Mesothelial cell of epicardium (in vitro differentiated cells): ENCODE measurements at regions not wholly inside any gene's neighbourhood (a gene's known extent, or its start where the extent isn't known, plus 50 kb on each side); places are given as distances from the start of the nearest gene placed in this dataset.

Experiments
- DNase-seq, 2 experiments: peaks; one replicate each; pipeline ENCODE4 v3.0.0; 2021; ENCODE audit warnings: low spot score in 2 of 2; ENCODE audit not compliant: unreplicated experiment in 2 of 2
- H3K27ac Mint-ChIP-seq: 2 replicates; pipeline ENCODE4 v1.8.0; 2021; ENCODE audit warnings: mixed read lengths
- H3K27me3 Mint-ChIP-seq: 2 replicates; pipeline ENCODE4 v1.8.0; 2021; ENCODE audit warnings: low read depth, mixed read lengths
- H3K36me3 Mint-ChIP-seq: 2 replicates; pipeline ENCODE4 v1.8.0; 2021; ENCODE audit warnings: mixed read lengths
- H3K4me1 Mint-ChIP-seq: 2 replicates; pipeline ENCODE4 v1.8.0; 2021; ENCODE audit warnings: mixed read lengths
- H3K4me3 Mint-ChIP-seq: 2 replicates; pipeline ENCODE4 v1.8.0; 2021; ENCODE audit warnings: mild to moderate bottlenecking, moderate library complexity, mixed read lengths
- H3K9me3 Mint-ChIP-seq: 2 replicates; pipeline ENCODE4 v1.8.0; 2021; ENCODE audit warnings: mixed read lengths
- TF ChIP-seq, protein P1 (sequence below): fragments of 200-600 bp; sonication (generic); IDR thresholded peaks from one replicate; pipeline ENCODE4 v1.5.0; 2021; ENCODE audit warnings: antibody characterized with exemption; ENCODE audit not compliant: unreplicated experiment

DNA sequence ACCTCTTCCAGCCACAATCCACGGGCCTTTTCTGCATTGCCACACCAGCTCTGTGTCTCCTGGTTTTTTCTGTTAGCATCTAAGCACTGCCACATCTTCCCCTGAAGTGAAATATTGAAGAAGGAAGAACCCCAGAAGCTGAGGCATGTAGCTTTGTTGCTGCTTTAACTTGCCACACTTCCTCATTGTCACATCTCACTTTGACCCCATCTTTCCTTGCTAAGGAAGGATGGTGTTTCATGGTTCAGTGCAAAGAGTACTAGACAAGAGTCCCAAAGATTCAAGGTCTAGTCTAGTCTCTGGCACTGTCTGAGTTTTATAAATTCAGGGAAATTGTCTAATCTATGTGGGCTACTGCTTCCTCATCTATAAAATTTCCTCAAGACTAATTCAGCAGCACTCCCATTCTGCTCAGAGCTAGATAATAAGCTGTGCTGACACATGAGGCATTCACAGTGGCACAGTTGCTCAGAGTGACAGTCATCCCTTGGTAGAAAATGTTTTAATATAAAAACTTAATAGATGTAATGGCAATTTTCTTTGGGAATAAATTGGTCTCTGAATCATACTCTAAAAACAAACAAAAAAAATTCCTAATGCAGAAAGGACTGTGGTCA lies 483.0 kb upstream of the ID2 start:
- no peak for DNase-seq
- Mint-ChIP-seq H3K9me3 (peaks cover 6% of the 10 kb centered on the region), H3K4me3 (no peak overlapping the region), H3K27me3 (no peaks in the 10 kb centered on the region), H3K36me3 (no peaks in the 10 kb centered on the region), H3K4me1 (peaks cover under 1% of the 10 kb centered on the region), H3K27ac (no peak overlapping the region)
- TF ChIP-seq, protein P1, sequence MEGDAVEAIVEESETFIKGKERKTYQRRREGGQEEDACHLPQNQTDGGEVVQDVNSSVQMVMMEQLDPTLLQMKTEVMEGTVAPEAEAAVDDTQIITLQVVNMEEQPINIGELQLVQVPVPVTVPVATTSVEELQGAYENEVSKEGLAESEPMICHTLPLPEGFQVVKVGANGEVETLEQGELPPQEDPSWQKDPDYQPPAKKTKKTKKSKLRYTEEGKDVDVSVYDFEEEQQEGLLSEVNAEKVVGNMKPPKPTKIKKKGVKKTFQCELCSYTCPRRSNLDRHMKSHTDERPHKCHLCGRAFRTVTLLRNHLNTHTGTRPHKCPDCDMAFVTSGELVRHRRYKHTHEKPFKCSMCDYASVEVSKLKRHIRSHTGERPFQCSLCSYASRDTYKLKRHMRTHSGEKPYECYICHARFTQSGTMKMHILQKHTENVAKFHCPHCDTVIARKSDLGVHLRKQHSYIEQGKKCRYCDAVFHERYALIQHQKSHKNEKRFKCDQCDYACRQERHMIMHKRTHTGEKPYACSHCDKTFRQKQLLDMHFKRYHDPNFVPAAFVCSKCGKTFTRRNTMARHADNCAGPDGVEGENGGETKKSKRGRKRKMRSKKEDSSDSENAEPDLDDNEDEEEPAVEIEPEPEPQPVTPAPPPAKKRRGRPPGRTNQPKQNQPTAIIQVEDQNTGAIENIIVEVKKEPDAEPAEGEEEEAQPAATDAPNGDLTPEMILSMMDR: no peak

DNA sequence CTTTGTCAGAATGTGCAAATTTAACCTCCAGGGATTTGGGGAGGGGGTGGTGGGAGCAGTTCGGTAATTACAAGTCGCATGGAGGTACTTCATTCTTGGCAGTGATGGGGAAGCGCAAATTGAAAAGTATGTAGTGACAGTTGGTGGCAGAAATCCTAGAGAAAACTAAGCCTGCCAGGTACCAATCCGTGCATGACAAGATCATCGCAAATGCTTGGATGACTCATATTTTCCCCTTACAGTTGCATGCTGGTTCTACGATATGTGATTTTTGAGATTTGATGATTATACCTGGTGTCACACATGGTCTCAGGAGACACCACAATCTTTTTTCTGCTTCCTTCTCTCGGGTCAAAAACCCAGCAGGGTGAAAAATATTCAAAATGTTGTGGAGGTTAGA lies 479.7 kb upstream of the ID2 start:
- DNase-seq: no peak
- TF ChIP-seq, protein P1: no peak
- Mint-ChIP-seq H3K27me3 (no peaks in the 10 kb centered on the region), H3K36me3 (no peaks in the 10 kb centered on the region), H3K4me1 (no peaks in the 10 kb centered on the region), H3K27ac (no peak overlapping the region), H3K4me3 (no peak overlapping the region), H3K9me3 (peaks cover 11% of the 10 kb centered on the region)

DNA sequence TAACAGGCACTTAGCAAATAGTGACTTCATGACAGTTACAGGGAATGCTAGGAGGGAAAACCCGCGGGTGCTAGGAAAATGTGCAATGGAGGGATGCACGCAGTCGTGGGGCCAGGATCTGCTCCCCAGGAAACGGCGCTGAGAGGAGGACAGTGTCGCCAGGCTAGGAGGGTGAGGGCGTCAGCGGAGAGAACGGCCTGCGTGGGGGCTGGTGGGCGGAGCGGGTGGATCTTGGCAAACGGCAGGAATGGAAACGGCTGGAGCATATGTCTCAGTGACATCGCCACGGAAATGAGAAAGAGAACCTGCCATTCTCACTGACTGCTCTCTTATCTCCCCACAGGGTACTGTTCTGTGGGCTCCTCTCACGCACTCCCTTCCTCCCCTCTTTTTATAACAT lies 478.5 kb upstream of the ID2 start:
- Mint-ChIP-seq H3K27me3 (no peaks in the 10 kb centered on the region), H3K36me3 (peaks cover 5% of the 10 kb centered on the region), H3K4me3 (no peak overlapping the region), H3K9me3 (peaks cover 24% of the 10 kb centered on the region), H3K4me1 (no peaks in the 10 kb centered on the region), H3K27ac (no peak overlapping the region)
- no peak for DNase-seq
- TF ChIP-seq, protein P1: no peak

DNA sequence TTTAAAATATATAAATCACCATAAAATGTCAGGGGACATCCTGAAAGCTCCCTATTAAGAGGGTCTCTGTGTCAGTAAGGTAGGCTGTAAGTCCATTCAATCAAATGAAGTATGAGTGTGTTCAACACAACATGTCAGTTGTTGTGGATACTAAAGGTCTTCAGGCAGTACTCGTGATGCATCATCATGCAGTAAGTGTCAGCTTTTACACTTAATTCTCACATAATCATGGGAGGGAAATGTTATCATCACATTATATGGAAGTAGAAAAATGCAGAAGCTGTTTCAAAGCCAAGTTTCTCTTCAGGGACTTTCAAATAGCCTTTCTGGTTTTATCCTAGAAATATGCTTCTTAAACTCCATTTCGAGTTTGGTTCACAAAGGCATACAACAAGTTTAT lies 477.1 kb upstream of the ID2 start:
- Mint-ChIP-seq H3K9me3 (peaks cover 35% of the 10 kb centered on the region), H3K27me3 (no peaks in the 10 kb centered on the region), H3K27ac (no peak overlapping the region), H3K4me3 (no peak overlapping the region), H3K4me1 (no peaks in the 10 kb centered on the region), H3K36me3 (peaks cover 9% of the 10 kb centered on the region)
- TF ChIP-seq, protein P1: no peak
- DNase-seq: no peak

DNA sequence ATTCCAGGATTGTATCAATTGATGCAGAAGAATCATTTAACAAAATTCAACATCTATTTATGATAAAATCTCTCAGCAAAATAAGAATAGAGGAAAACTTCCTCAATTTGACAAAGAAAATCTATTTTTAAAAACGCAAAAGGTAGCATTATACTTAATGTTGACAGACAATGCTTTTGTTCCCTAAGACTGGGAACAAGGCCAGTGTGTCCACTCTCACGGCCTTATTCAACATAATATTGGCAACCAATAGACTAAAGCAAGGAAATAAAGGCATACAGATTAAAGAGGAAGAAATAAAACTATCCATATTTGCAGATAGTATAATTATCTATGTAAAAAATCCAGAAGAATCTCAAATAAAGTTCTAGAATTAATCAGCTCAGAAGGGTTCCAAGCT lies 472.4 kb upstream of the ID2 start:
- Mint-ChIP-seq H3K4me3 (no peak overlapping the region), H3K4me1 (peaks cover 8% of the 10 kb centered on the region), H3K36me3 (peaks cover 12% of the 10 kb centered on the region), H3K27me3 (no peaks in the 10 kb centered on the region), H3K27ac (no peak overlapping the region), H3K9me3 (peaks cover 40% of the 10 kb centered on the region)
- TF ChIP-seq, protein P1: no peak
- no peak for DNase-seq

DNA sequence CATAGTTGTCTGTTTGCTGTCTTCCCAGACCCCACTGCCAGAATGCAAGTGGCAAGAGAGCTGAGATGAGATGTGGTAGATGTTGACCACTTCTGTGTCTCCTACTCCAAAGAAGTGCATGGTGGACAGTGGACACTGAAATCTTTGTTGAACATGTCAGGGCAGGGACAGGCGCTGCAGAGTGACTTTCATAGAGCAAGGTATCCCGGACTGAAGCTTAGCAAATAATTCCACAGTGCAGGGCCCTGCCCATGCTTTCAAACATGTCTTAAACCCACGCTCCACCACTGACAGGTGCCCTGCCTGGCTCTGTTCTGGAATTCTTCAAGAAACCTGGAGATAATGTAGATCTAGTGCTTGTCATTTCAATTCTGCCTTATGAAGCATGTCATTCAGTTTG lies 470.5 kb upstream of the ID2 start:
- peaks cover 12% of the 10 kb centered on the region for H3K36me3 Mint-ChIP-seq
- no peak for DNase-seq
- H3K4me1 Mint-ChIP-seq: peaks cover 8% of the 10 kb centered on the region
- TF ChIP-seq, protein P1: no peak
- H3K27ac Mint-ChIP-seq: no peak overlapping the region
- no peak overlapping the region for H3K4me3 Mint-ChIP-seq
- H3K9me3 Mint-ChIP-seq: peaks cover 40% of the 10 kb centered on the region
- H3K27me3 Mint-ChIP-seq: no peaks in the 10 kb centered on the region
